A549 (cell line): ENCODE measurements at regions not wholly inside any gene's neighbourhood (a gene's known extent, or its start where the extent isn't known, plus 50 kb on each side); places are given as distances from the start of the nearest gene placed in this dataset.

Source experiments
- ATAC-seq, 2 experiments: fragments of 200-7000 bp in 1 of 2; fragments of >200 bp in 1 of 2; cut with Nextera tagmentation in 1 of 2; cut with Tn5 transposase in 1 of 2; 3 replicates each; pipeline versions ENCODE4 v1.8.0 to v1.9.1; 2018 to 2020; ENCODE audit warnings: mild to moderate bottlenecking in 1 of 2, moderate library complexity in 1 of 2
- CTCF ChIA-PET: fragments of 300-600 bp; sonication (Branson Sonifier 250); formaldehyde crosslinking; extraction: SDS; loops from one replicate; lab custom pipeline; 2021; ENCODE audit warnings: antibody characterized with exemption, inconsistent platforms; lab: Yijun Ruan, JAX
- POLR2A ChIA-PET: fragments of 350-600 bp; formaldehyde crosslinking; extraction: SDS; loops from one replicate; lab custom pipeline; 2021; ENCODE audit warnings: antibody characterized with exemption, inconsistent platforms; lab: Yijun Ruan, JAX
- DNase-seq, 2 experiments: peaks; one replicate each; pipeline versions ENCODE4 v3.0.0 to v3.0.0-alpha.2; 2011 to 2016; ENCODE audit warnings: low read depth in 1 of 2, low spot score in 1 of 2
- FAIRE-seq: peaks from 2 replicates; lab custom pipeline; 2011; peaks lifted over from hg19 to GRCh38; lab: Jason Lieb, UNC
- H3K27ac ChIP-seq, 2 experiments: fragments of >200 bp; sonication (Bioruptor Twin); formaldehyde crosslinking; 3 replicates each; pipeline ENCODE4 v1.5.1; 2016 to 2017
- H3K4me1 ChIP-seq: fragments of >200 bp; sonication (Bioruptor Twin); formaldehyde crosslinking; 3 replicates; pipeline ENCODE4 v1.6.1; 2016
- H3K4me2 ChIP-seq: fragments of >200 bp; sonication (Bioruptor Twin); formaldehyde crosslinking; 3 replicates; pipeline ENCODE4 v1.6.1; 2016
- H3K4me3 ChIP-seq: fragments of >200 bp; sonication (Bioruptor Twin); formaldehyde crosslinking; 3 replicates; pipeline ENCODE4 v1.5.1; 2016
- H3K9me3 ChIP-seq: fragments of >200 bp; sonication (Bioruptor Twin); formaldehyde crosslinking; 3 replicates; pipeline ENCODE4 v1.6.1; 2016
- BHLHE40 ChIP-seq: IDR thresholded peaks from 2 replicates; pipeline ENCODE4 v1.6.1; 2012; ENCODE audit warnings: low read depth, low read length, inconsistent platforms
- CBX8 ChIP-seq: fragments of 200-600 bp; sonication (generic); IDR thresholded peaks from 2 replicates; pipeline ENCODE4 v1.6.1; 2016
- CEBPB ChIP-seq, 2 experiments: fragments of >200 bp in 1 of 2; sonication (Bioruptor Twin) in 1 of 2; formaldehyde crosslinking in 1 of 2; IDR thresholded peaks; 2 replicates each; pipeline ENCODE4 v1.6.1; 2012 to 2016
- CHD2 ChIP-seq: fragments of 150-350 bp; IDR thresholded peaks from 2 replicates; pipeline ENCODE4 v1.6.1; 2014; ENCODE audit warnings: low read length; ENCODE audit not compliant: partially characterized antibody
- EHF ChIP-seq: fragments of 250-450 bp; sonication (Bioruptor Pico); IDR thresholded peaks from 2 replicates; pipeline ENCODE4 v1.5.0; 2020; ENCODE audit warnings: mild to moderate bottlenecking
- FOSL2 ChIP-seq, 2 experiments: fragments of 450-650 bp in 1 of 2; fragments of >200 bp in 1 of 2; sonication (Bioruptor Twin) in 1 of 2; formaldehyde crosslinking; IDR thresholded peaks; 2 replicates each; pipeline versions ENCODE4 v1.5.0 to v1.6.1; 2016 to 2020; ENCODE audit warnings: mild to moderate bottlenecking in 1 of 2, moderate library complexity in 1 of 2
- FOXS1 ChIP-seq: fragments of 250-450 bp; sonication (Bioruptor Pico); IDR thresholded peaks from 2 replicates; pipeline ENCODE4 v1.5.0; 2020; ENCODE audit warnings: mild to moderate bottlenecking, moderate library complexity
- HEYL ChIP-seq: fragments of 250-450 bp; sonication (Bioruptor Pico); IDR thresholded peaks from 2 replicates; pipeline ENCODE4 v1.8.0; 2021; ENCODE audit warnings: mild to moderate bottlenecking, moderate library complexity
- HOXA7 ChIP-seq: fragments of 250-450 bp; sonication (Bioruptor Pico); IDR thresholded peaks from 2 replicates; pipeline ENCODE4 v1.5.0; 2020; ENCODE audit warnings: mild to moderate bottlenecking, moderate library complexity
- HOXB5 ChIP-seq: fragments of 250-450 bp; sonication (Bioruptor Pico); IDR thresholded peaks from 2 replicates; pipeline ENCODE4 v1.5.0; 2020; ENCODE audit warnings: mild to moderate bottlenecking, moderate library complexity
- JUNB ChIP-seq: fragments of >200 bp; sonication (Bioruptor Twin); formaldehyde crosslinking; IDR thresholded peaks from 2 replicates; pipeline ENCODE4 v1.6.1; 2016
- NFE2L2 ChIP-seq: fragments of 150-350 bp; conservative IDR thresholded peaks from 2 replicates; pipeline ENCODE4 v1.6.1; 2014; ENCODE audit warnings: low read length
- RCOR1 ChIP-seq: fragments of 150-350 bp; IDR thresholded peaks from 2 replicates; pipeline ENCODE4 v1.6.1; 2014; ENCODE audit warnings: antibody characterized with exemption, low read length, low read depth
- RFX5 ChIP-seq: fragments of 450-650 bp; IDR thresholded peaks from 2 replicates; pipeline ENCODE4 v1.7.1; 2014; ENCODE audit warnings: antibody characterized with exemption, mild to moderate bottlenecking, moderate library complexity
- RNF2 ChIP-seq: fragments of 200-600 bp; sonication (generic); IDR thresholded peaks from 2 replicates; pipeline ENCODE4 v1.6.1; 2016; ENCODE audit warnings: low read depth, mild to moderate bottlenecking, antibody characterized with exemption, moderate library complexity, borderline replicate concordance
- ZC3H11A ChIP-seq: fragments of 450-650 bp; IDR thresholded peaks from 2 replicates; pipeline ENCODE4 v1.6.1; 2014; ENCODE audit warnings: antibody characterized with exemption, mild to moderate bottlenecking
- ZNF302 ChIP-seq: fragments of 250-450 bp; sonication (Bioruptor Pico); IDR thresholded peaks from 2 replicates; pipeline ENCODE4 v1.9.0; 2021; ENCODE audit warnings: inconsistent platforms, mild to moderate bottlenecking, moderate library complexity
- ZSCAN20 ChIP-seq: fragments of 250-450 bp; sonication (Bioruptor Pico); IDR thresholded peaks from 2 replicates; pipeline ENCODE4 v1.8.0; 2022; ENCODE audit warnings: mild to moderate bottlenecking, moderate library complexity
- WGBS: methylation state at CpG from one replicate; pipeline ENCODE4 v1.1.6; 2017; ENCODE audit errors: missing lambda C conversion rate; 5-methylcytosine and 5-hydroxymethylcytosine counted together
- TF ChIP-seq, protein P1 (sequence below): fragments of 450-650 bp; IDR thresholded peaks from 2 replicates; pipeline ENCODE4 v1.6.1; 2014; ENCODE audit warnings: antibody characterized with exemption
- TF ChIP-seq, protein P2 (sequence below): fragments of 200-600 bp; sonication (generic); IDR thresholded peaks from 2 replicates; pipeline ENCODE4 v1.6.1; 2016; ENCODE audit warnings: antibody characterized with exemption, mild to moderate bottlenecking, moderate library complexity
- TF ChIP-seq, protein P3 (sequence below): fragments of 150-350 bp; IDR thresholded peaks from 2 replicates; pipeline ENCODE4 v1.6.1; 2014; ENCODE audit warnings: low read depth, mild to moderate bottlenecking, low read length
- TF ChIP-seq, protein P4 (sequence below): fragments of 250-450 bp; sonication (Bioruptor Pico); IDR thresholded peaks from 2 replicates; pipeline ENCODE4 v1.5.0; 2020; ENCODE audit warnings: low read depth, mild to moderate bottlenecking, moderate library complexity
- TF ChIP-seq, protein P5 (sequence below): fragments of >200 bp; sonication (Bioruptor Twin); formaldehyde crosslinking; IDR thresholded peaks from 2 replicates; pipeline ENCODE4 v1.6.1; 2016
- TF ChIP-seq, protein P6 (sequence below): IDR thresholded peaks from 2 replicates; pipeline ENCODE4 v1.6.1; 2012; ENCODE audit warnings: low read depth, borderline replicate concordance
- TF ChIP-seq, protein P7 (sequence below): fragments of >200 bp; sonication (Bioruptor Twin); formaldehyde crosslinking; IDR thresholded peaks from 3 replicates; pipeline ENCODE4 v1.6.1; 2016

DNA sequence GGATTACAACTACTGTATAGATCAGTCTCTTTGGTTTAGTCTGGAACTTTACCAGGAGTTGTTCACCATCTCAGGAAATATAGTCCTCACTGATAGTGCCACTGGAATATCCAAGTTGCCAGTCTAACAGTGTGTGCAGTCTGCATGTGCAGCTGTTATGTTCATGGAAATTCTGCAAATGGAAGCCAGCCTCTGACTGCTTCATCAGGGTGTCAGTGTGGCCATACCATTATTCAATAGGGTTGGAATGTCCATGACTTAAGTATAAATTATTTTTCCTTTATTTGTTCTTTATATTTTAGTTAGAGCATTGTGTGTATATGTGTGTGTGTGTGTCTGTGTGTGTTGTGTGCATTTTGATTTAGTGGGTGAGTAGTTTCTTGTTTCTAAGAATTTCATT is 51.8 kb downstream of the C11orf96 start:
- no peak for FAIRE-seq
- no peaks in the 10 kb centered on the region for H3K9me3 ChIP-seq
- H3K27ac ChIP-seq = no peak overlapping the region
- H3K4me1 ChIP-seq = no peaks in the 10 kb centered on the region
- no peak overlapping the region for H3K4me2 ChIP-seq
- CTCF ChIA-PET = interaction anchor here (1.4 kb wide), 1 partner anchor 10 kb away, joined by 4 read pairs; no protein-coding TSS in a partner anchor
- ATAC-seq = no peak
- TF ChIP-seq EHF (CRISPR knock-in tag) = no peak
- TF ChIP-seq, protein P1, sequence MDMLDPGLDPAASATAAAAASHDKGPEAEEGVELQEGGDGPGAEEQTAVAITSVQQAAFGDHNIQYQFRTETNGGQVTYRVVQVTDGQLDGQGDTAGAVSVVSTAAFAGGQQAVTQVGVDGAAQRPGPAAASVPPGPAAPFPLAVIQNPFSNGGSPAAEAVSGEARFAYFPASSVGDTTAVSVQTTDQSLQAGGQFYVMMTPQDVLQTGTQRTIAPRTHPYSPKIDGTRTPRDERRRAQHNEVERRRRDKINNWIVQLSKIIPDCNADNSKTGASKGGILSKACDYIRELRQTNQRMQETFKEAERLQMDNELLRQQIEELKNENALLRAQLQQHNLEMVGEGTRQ = no peak
- TF ChIP-seq RCOR1 = no peak
- TF ChIP-seq, protein P2, sequence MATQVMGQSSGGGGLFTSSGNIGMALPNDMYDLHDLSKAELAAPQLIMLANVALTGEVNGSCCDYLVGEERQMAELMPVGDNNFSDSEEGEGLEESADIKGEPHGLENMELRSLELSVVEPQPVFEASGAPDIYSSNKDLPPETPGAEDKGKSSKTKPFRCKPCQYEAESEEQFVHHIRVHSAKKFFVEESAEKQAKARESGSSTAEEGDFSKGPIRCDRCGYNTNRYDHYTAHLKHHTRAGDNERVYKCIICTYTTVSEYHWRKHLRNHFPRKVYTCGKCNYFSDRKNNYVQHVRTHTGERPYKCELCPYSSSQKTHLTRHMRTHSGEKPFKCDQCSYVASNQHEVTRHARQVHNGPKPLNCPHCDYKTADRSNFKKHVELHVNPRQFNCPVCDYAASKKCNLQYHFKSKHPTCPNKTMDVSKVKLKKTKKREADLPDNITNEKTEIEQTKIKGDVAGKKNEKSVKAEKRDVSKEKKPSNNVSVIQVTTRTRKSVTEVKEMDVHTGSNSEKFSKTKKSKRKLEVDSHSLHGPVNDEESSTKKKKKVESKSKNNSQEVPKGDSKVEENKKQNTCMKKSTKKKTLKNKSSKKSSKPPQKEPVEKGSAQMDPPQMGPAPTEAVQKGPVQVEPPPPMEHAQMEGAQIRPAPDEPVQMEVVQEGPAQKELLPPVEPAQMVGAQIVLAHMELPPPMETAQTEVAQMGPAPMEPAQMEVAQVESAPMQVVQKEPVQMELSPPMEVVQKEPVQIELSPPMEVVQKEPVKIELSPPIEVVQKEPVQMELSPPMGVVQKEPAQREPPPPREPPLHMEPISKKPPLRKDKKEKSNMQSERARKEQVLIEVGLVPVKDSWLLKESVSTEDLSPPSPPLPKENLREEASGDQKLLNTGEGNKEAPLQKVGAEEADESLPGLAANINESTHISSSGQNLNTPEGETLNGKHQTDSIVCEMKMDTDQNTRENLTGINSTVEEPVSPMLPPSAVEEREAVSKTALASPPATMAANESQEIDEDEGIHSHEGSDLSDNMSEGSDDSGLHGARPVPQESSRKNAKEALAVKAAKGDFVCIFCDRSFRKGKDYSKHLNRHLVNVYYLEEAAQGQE = no peak
- TF ChIP-seq HEYL (CRISPR knock-in tag) = no peak
- TF ChIP-seq CHD2 = no peak
- TF ChIP-seq, protein P3, sequence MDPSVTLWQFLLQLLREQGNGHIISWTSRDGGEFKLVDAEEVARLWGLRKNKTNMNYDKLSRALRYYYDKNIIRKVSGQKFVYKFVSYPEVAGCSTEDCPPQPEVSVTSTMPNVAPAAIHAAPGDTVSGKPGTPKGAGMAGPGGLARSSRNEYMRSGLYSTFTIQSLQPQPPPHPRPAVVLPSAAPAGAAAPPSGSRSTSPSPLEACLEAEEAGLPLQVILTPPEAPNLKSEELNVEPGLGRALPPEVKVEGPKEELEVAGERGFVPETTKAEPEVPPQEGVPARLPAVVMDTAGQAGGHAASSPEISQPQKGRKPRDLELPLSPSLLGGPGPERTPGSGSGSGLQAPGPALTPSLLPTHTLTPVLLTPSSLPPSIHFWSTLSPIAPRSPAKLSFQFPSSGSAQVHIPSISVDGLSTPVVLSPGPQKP = no peak
- no peak for TF ChIP-seq ZNF302 (CRISPR knock-in tag)
- TF ChIP-seq JUNB = no peak
- TF ChIP-seq FOSL2 (IDR thresholded peaks at IDR 0.05) = no peak
- no peak for TF ChIP-seq FOSL2 (CRISPR knock-in tag; IDR thresholded peaks at IDR 0.05)
- TF ChIP-seq RNF2 = no peak
- TF ChIP-seq HOXA7 (CRISPR knock-in tag) = no peak
- TF ChIP-seq CEBPB (IDR thresholded peaks at IDR 0.05) = no peak
- TF ChIP-seq, protein P4, sequence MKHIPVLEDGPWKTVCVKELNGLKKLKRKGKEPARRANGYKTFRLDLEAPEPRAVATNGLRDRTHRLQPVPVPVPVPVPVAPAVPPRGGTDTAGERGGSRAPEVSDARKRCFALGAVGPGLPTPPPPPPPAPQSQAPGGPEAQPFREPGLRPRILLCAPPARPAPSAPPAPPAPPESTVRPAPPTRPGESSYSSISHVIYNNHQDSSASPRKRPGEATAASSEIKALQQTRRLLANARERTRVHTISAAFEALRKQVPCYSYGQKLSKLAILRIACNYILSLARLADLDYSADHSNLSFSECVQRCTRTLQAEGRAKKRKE (CRISPR knock-in tag) = no peak
- no peak overlapping the region for H3K4me3 ChIP-seq
- DNase-seq = no peak
- POLR2A ChIA-PET = no interaction called here

DNA sequence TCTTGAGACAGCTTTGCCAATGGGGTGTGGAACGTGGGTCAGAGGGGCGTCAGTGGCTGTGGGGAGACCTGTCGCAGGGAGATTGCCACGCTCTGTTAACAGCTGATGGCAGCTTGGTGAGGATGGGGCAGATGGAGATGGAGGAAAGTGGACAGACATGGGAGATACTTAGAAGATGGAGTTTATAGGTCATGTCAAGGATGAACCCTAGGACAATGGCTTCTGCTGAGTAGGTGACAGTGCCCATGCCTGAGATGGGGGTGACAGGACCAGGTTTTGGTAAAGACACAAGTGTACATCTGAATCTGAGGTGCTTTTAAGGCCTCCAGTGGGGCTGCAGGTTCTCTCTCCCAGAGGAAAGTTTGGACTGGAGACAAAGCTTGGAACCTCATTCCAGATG is 51.5 kb upstream of the ACCSL start:
- WGBS = 43% methylated on average over 4 of the region's 4 CpGs
- Histone ChIP-seq H3K9me3 (no peaks in the 10 kb centered on the region), H3K4me1 (no peaks in the 10 kb centered on the region), H3K4me2 (no peak overlapping the region), H3K27ac (no peak overlapping the region), H3K4me3 (no peak overlapping the region)
- ChIA-PET CTCF (interaction anchor here (0.5 to 0.8 kb wide), 3 partner anchors 42 to 405 kb away, joined by 3 read pairs; no protein-coding TSS in a partner anchor), POLR2A (no interaction called here)
- TF ChIP-seq BHLHE40 (no peak), CEBPB (IDR thresholded peaks at IDR 0.05) (no peak), CHD2 (no peak), RFX5 (no peak), ZNF302 (CRISPR knock-in tag) (no peak), ZC3H11A (no peak), NFE2L2 (no peak), FOXS1 (CRISPR knock-in tag) (no peak), RNF2 (no peak), HOXB5 (CRISPR knock-in tag) (no peak), HEYL (CRISPR knock-in tag) (no peak), CBX8 (no peak), ZSCAN20 (CRISPR knock-in tag) (no peak)
- TF ChIP-seq, protein P5, sequence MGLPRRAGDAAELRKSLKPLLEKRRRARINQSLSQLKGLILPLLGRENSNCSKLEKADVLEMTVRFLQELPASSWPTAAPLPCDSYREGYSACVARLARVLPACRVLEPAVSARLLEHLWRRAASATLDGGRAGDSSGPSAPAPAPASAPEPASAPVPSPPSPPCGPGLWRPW = no peak
- TF ChIP-seq, protein P6, sequence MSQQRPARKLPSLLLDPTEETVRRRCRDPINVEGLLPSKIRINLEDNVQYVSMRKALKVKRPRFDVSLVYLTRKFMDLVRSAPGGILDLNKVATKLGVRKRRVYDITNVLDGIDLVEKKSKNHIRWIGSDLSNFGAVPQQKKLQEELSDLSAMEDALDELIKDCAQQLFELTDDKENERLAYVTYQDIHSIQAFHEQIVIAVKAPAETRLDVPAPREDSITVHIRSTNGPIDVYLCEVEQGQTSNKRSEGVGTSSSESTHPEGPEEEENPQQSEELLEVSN = no peak
- TF ChIP-seq, protein P7, sequence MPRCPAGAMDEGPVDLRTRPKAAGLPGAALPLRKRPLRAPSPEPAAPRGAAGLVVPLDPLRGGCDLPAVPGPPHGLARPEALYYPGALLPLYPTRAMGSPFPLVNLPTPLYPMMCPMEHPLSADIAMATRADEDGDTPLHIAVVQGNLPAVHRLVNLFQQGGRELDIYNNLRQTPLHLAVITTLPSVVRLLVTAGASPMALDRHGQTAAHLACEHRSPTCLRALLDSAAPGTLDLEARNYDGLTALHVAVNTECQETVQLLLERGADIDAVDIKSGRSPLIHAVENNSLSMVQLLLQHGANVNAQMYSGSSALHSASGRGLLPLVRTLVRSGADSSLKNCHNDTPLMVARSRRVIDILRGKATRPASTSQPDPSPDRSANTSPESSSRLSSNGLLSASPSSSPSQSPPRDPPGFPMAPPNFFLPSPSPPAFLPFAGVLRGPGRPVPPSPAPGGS = no peak
- FAIRE-seq = no peak
- ATAC-seq = no peak
- no peak for DNase-seq
